GM12878 (cell line): ENCODE measurements at regions not wholly inside any gene's neighbourhood (a gene's known extent, or its start where the extent isn't known, plus 50 kb on each side); places are given as distances from the start of the nearest gene placed in this dataset.

Source experiments
- ATAC-seq: fragments of 200-7000 bp; cut with Tn5 transposase; 3 replicates; pipeline ENCODE4 v1.9.1; 2020; ENCODE audit warnings: mild to moderate bottlenecking, moderate library complexity
- BruUV-seq: library from RNA; stranded (reverse); fragments of 400-500 nt; replicated peaks from 2 replicates; lab custom pipeline; 2021; lab: Mats Ljungman, UMichigan
- CTCF ChIA-PET: fragments of 300-600 bp; sonication (Branson Sonifier 250); formaldehyde crosslinking; extraction: SDS; loops from one replicate; lab custom pipeline; 2021; ENCODE audit warnings: inconsistent platforms; lab: Yijun Ruan, JAX
- POLR2A ChIA-PET: fragments of 350-600 bp; formaldehyde crosslinking; extraction: SDS; loops from one replicate; lab custom pipeline; 2021; ENCODE audit warnings: inconsistent platforms; lab: Charles Lee
- RAD21 ChIA-PET: fragments of 300-600 bp; sonication (Branson Sonifier 250); formaldehyde crosslinking; loops from one replicate; lab custom pipeline; 2023; ENCODE audit warnings: antibody characterized with exemption; ENCODE audit not compliant: unreplicated experiment; lab: Charles Lee
- SMC1A ChIA-PET: fragments of 300-600 bp; sonication (Branson Sonifier 250); formaldehyde crosslinking; loops from one replicate; lab custom pipeline; 2023; ENCODE audit not compliant: unreplicated experiment, uncharacterized antibody; lab: Charles Lee
- DNase-seq: peaks from one replicate; pipeline ENCODE4 v3.0.0-alpha.2; 2011; ENCODE audit warnings: low read depth, low spot score
- FAIRE-seq: peaks from 3 replicates; lab custom pipeline; 2011; peaks lifted over from hg19 to GRCh38; lab: Jason Lieb, UNC
- H2AFZ ChIP-seq: 2 replicates; pipeline ENCODE4 v1.6.0; 2011; ENCODE audit warnings: low read depth, low read length, control low read depth; ENCODE audit not compliant: control insufficient read depth
- H3K27ac ChIP-seq: 2 replicates; pipeline ENCODE4 v1.5.1; 2011; ENCODE audit warnings: control low read depth; ENCODE audit not compliant: control insufficient read depth, insufficient read depth
- H3K27me3 ChIP-seq, 2 experiments: replicated peaks in 1 of 2; 2 replicates each; pipeline versions ENCODE4 v1.6.0 to v1.6.1; 2011; ENCODE audit warnings: low read length in 1 of 2; ENCODE audit not compliant: control insufficient read depth in 2 of 2, insufficient read depth in 2 of 2
- H3K36me3 ChIP-seq, 2 experiments: 2 replicates each; pipeline ENCODE4 v1.5.1; 2011; ENCODE audit warnings: low read length in 1 of 2; ENCODE audit not compliant: control insufficient read depth in 2 of 2, insufficient read depth in 2 of 2
- H3K4me1 ChIP-seq: 2 replicates; pipeline ENCODE4 v1.6.1; 2011; ENCODE audit warnings: mild to moderate bottlenecking, low read length, moderate library complexity, mixed read lengths; ENCODE audit not compliant: control insufficient read depth, insufficient read depth
- H3K4me2 ChIP-seq: 2 replicates; pipeline ENCODE4 v1.6.0; 2011; ENCODE audit warnings: control low read depth; ENCODE audit not compliant: control insufficient read depth, insufficient read depth
- H3K4me3 ChIP-seq: fragments of 200-600 bp; sonication (generic); 2 replicates; pipeline ENCODE4 v1.5.1; 2016
- H3K79me2 ChIP-seq: 2 replicates; pipeline ENCODE4 v1.6.0; 2011; ENCODE audit warnings: low read length; ENCODE audit not compliant: control insufficient read depth, insufficient read depth
- H3K9ac ChIP-seq: 2 replicates; pipeline ENCODE4 v1.8.0; 2011; ENCODE audit warnings: low read length, control low read depth, mixed read lengths; ENCODE audit not compliant: control insufficient read depth, insufficient read depth
- H3K9me3 ChIP-seq: replicated peaks from 3 replicates; pipeline ENCODE4 v1.5.1; 2011; ENCODE audit warnings: mild to moderate bottlenecking, low read length; ENCODE audit not compliant: control insufficient read depth, insufficient read depth
- H4K20me1 ChIP-seq: 2 replicates; pipeline ENCODE4 v1.6.0; 2011; ENCODE audit not compliant: control insufficient read depth, insufficient read depth
- CHD1 ChIP-seq: IDR thresholded peaks from 2 replicates; pipeline ENCODE4 v1.6.1; 2012; ENCODE audit warnings: low read depth, low read length, improper control_type of control experiment
- EZH2 ChIP-seq: IDR thresholded peaks from 2 replicates; pipeline ENCODE4 v1.6.1; 2012; ENCODE audit warnings: low read depth, mild to moderate bottlenecking, control low read depth, inconsistent platforms, low read length, borderline replicate concordance; ENCODE audit not compliant: control insufficient read depth
- IRF4 ChIP-seq: IDR thresholded peaks from 2 replicates; pipeline ENCODE4 v1.6.1; 2011; ENCODE audit warnings: low read depth, low read length
- MTA3 ChIP-seq: IDR thresholded peaks from 2 replicates; pipeline ENCODE4 v1.6.1; 2012; ENCODE audit warnings: low read length, inconsistent platforms, borderline replicate concordance
- RELA ChIP-seq: fragments of 450-650 bp; IDR thresholded peaks from 2 replicates; pipeline ENCODE4 v1.8.0; 2014; ENCODE audit warnings: borderline replicate concordance; ENCODE audit not compliant: partially characterized antibody
- USF1 ChIP-seq: IDR thresholded peaks from 2 replicates; pipeline ENCODE4 v1.6.1; 2011; ENCODE audit warnings: borderline replicate concordance, low read depth, mild to moderate bottlenecking, moderate library complexity, mixed read lengths, low read length; ENCODE audit not compliant: insufficient read depth; ENCODE audit errors: extremely low read length
- YY1 ChIP-seq: IDR thresholded peaks from 2 replicates; pipeline ENCODE4 v1.6.1; 2011; ENCODE audit warnings: low read depth, mild to moderate bottlenecking, low read length
- WGBS: methylation state at CpG from one replicate; pipeline ENCODE4 v1.1.6; 2016; ENCODE audit warnings: low lambda C conversion rate; ENCODE audit not compliant: insufficient replicate concordance, insufficient coverage; ENCODE audit errors: missing lambda C conversion rate; 5-methylcytosine and 5-hydroxymethylcytosine counted together
- in situ Hi-C: fragments of 300-500 bp; cut with MboI; formaldehyde crosslinking; loops from 9 replicates; pipeline ENCODE4 v1.14.3; 2018; ENCODE audit warnings: mixed read lengths
- intact Hi-C: fragments of 100-400 bp; cut with micrococcal nuclease; formaldehyde crosslinking; loops from one replicate; pipeline ENCODE4 v1.14.2; 2022; ENCODE audit not compliant: unreplicated experiment
- TF ChIP-seq, protein P1 (sequence below): fragments of 450-650 bp; IDR thresholded peaks from 2 replicates; pipeline ENCODE4 v1.6.1; 2017; ENCODE audit warnings: mild to moderate bottlenecking, moderate library complexity
- TF ChIP-seq, protein P2 (sequence below): fragments of 450-650 bp; IDR thresholded peaks from 2 replicates; pipeline ENCODE4 v1.6.1; 2017; ENCODE audit warnings: antibody characterized with exemption, mild to moderate bottlenecking, moderate library complexity
- TF ChIP-seq, protein P3 (sequence below): IDR thresholded peaks from 2 replicates; pipeline ENCODE4 v1.6.1; 2012; ENCODE audit warnings: mild to moderate bottlenecking, low read depth, low read length

DNA sequence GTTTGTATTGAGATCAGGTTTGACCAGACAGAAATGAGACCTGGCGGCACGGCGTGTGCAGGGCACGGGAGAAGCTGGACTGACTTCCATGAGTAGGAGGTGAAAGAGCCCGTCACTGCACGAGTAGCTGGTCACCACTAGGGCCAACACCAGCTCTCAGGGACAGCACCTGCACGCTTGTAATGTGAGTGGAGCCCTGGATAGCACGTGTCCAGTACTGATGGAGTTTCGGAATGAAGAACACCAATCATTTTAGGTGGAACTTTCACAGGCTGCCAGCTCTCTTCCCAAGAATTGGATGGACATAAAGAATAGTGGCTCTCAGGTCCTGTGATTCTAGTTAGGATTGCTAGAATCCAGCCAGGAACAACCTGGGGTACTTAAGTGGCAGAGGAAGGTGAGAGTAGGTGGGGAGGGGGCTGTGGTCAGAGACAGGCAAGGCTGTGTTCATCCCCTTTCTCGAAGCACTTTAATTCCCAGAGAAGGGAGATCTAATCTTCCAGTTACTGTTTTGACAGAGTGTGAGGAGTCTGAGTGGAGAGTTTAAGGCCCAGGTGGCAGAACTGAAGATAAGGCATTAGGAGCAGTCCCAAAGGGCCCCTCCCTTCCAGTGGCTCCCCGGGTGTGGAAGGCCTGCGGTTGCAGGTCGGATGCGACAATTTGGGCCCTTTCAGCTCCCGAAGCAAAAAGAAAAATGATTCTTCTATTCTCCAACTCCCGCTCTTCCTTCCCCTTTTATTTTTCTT, 314.8 kb downstream of the QKI start:
- no peak overlapping the region for H2AFZ ChIP-seq
- H3K4me2 ChIP-seq = no peak overlapping the region
- no peak overlapping the region for H3K27ac ChIP-seq
- FAIRE-seq (no peak), ATAC-seq (peak; percentile 27; the same call in 1 of the 3 replicates), DNase-seq (no peak)
- no peaks in the 10 kb centered on the region for H3K27me3 ChIP-seq
- ChIA-PET SMC1A (no interaction called here), POLR2A (no interaction called here), RAD21 (no interaction called here), CTCF (no interaction called here)
- H3K4me1 ChIP-seq = no peaks in the 10 kb centered on the region
- in situ Hi-C loops = no loop called here
- H3K4me3 ChIP-seq = no peak overlapping the region
- BruUV-seq = no TSS peak
- H4K20me1 ChIP-seq = no peaks in the 10 kb centered on the region
- no peak overlapping the region for H3K9ac ChIP-seq
- no peaks in the 10 kb centered on the region for H3K36me3 ChIP-seq
- 76% methylated on average over 16 of the region's 16 CpGs for WGBS
- H3K79me2 ChIP-seq = no peaks in the 10 kb centered on the region
- no peaks in the 10 kb centered on the region for H3K9me3 ChIP-seq
- intact Hi-C loops = no loop called here
- TF ChIP-seq IRF4 (no peak), EZH2 (no peak), MTA3 (no peak), CHD1 (no peak), YY1 (no peak), RELA (no peak), USF1 (no peak)
- TF ChIP-seq, protein P1, sequence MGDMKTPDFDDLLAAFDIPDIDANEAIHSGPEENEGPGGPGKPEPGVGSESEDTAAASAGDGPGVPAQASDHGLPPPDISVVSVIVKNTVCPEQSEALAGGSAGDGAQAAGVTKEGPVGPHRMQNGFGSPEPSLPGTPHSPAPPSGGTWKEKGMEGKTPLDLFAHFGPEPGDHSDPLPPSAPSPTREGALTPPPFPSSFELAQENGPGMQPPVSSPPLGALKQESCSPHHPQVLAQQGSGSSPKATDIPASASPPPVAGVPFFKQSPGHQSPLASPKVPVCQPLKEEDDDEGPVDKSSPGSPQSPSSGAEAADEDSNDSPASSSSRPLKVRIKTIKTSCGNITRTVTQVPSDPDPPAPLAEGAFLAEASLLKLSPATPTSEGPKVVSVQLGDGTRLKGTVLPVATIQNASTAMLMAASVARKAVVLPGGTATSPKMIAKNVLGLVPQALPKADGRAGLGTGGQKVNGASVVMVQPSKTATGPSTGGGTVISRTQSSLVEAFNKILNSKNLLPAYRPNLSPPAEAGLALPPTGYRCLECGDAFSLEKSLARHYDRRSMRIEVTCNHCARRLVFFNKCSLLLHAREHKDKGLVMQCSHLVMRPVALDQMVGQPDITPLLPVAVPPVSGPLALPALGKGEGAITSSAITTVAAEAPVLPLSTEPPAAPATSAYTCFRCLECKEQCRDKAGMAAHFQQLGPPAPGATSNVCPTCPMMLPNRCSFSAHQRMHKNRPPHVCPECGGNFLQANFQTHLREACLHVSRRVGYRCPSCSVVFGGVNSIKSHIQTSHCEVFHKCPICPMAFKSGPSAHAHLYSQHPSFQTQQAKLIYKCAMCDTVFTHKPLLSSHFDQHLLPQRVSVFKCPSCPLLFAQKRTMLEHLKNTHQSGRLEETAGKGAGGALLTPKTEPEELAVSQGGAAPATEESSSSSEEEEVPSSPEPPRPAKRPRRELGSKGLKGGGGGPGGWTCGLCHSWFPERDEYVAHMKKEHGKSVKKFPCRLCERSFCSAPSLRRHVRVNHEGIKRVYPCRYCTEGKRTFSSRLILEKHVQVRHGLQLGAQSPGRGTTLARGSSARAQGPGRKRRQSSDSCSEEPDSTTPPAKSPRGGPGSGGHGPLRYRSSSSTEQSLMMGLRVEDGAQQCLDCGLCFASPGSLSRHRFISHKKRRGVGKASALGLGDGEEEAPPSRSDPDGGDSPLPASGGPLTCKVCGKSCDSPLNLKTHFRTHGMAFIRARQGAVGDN = no peak
- TF ChIP-seq, protein P2, sequence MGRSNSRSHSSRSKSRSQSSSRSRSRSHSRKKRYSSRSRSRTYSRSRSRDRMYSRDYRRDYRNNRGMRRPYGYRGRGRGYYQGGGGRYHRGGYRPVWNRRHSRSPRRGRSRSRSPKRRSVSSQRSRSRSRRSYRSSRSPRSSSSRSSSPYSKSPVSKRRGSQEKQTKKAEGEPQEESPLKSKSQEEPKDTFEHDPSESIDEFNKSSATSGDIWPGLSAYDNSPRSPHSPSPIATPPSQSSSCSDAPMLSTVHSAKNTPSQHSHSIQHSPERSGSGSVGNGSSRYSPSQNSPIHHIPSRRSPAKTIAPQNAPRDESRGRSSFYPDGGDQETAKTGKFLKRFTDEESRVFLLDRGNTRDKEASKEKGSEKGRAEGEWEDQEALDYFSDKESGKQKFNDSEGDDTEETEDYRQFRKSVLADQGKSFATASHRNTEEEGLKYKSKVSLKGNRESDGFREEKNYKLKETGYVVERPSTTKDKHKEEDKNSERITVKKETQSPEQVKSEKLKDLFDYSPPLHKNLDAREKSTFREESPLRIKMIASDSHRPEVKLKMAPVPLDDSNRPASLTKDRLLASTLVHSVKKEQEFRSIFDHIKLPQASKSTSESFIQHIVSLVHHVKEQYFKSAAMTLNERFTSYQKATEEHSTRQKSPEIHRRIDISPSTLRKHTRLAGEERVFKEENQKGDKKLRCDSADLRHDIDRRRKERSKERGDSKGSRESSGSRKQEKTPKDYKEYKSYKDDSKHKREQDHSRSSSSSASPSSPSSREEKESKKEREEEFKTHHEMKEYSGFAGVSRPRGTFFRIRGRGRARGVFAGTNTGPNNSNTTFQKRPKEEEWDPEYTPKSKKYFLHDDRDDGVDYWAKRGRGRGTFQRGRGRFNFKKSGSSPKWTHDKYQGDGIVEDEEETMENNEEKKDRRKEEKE = no peak
- TF ChIP-seq, protein P3, sequence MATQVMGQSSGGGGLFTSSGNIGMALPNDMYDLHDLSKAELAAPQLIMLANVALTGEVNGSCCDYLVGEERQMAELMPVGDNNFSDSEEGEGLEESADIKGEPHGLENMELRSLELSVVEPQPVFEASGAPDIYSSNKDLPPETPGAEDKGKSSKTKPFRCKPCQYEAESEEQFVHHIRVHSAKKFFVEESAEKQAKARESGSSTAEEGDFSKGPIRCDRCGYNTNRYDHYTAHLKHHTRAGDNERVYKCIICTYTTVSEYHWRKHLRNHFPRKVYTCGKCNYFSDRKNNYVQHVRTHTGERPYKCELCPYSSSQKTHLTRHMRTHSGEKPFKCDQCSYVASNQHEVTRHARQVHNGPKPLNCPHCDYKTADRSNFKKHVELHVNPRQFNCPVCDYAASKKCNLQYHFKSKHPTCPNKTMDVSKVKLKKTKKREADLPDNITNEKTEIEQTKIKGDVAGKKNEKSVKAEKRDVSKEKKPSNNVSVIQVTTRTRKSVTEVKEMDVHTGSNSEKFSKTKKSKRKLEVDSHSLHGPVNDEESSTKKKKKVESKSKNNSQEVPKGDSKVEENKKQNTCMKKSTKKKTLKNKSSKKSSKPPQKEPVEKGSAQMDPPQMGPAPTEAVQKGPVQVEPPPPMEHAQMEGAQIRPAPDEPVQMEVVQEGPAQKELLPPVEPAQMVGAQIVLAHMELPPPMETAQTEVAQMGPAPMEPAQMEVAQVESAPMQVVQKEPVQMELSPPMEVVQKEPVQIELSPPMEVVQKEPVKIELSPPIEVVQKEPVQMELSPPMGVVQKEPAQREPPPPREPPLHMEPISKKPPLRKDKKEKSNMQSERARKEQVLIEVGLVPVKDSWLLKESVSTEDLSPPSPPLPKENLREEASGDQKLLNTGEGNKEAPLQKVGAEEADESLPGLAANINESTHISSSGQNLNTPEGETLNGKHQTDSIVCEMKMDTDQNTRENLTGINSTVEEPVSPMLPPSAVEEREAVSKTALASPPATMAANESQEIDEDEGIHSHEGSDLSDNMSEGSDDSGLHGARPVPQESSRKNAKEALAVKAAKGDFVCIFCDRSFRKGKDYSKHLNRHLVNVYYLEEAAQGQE = no peak
